ENCODE measurements at regions not wholly inside any gene's neighbourhood (a gene's known extent, or its start where the extent isn't known, plus 50 kb on each side); places are given as distances from the start of the nearest gene placed in this dataset.

DNA sequence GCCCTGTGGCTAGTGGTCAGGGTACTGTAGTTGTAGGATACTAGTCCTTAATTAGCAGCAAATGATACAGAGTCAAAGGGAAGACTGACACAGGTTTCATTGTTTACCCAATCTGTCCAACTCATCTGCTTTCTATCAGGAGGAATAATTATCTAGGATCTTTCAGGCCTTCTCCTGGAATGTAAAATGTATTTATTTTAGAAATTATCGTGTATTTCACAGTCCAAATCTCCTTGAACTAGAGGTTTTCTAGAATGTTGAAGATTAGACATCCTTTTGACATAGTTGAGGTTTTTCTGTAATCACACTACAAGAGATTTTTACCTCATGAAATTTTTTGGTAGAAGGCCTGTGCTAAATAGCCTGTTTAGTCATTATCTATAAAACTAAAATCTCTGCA is 1694.8 kb upstream of the PCDH20 start:
- TF ChIP-seq TAF1 (IDR thresholded peaks at IDR 0.05; ENCODE audit: low read depth) (no peak), TCF12 (IDR thresholded peaks at IDR 0.05; ENCODE audit: low read depth) (no peak), REST (IDR thresholded peaks at IDR 0.05; ENCODE audit: low read depth) (no peak), RAD21 (IDR thresholded peaks at IDR 0.05; ENCODE audit: low read depth) (no peak), FOXM1 (IDR thresholded peaks at IDR 0.05; ENCODE audit: borderline replicate concordance, low read depth) (no peak)
- TF ChIP-seq, protein P1, sequence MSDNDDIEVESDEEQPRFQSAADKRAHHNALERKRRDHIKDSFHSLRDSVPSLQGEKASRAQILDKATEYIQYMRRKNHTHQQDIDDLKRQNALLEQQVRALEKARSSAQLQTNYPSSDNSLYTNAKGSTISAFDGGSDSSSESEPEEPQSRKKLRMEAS (IDR thresholded peaks at IDR 0.05) = no peak

- TF ChIP-seq USF1 (IDR thresholded peaks at IDR 0.05) (no peak), NFIC (IDR thresholded peaks at IDR 0.05) (no peak), FOXM1 (IDR thresholded peaks at IDR 0.05; ENCODE audit: borderline replicate concordance, low read depth) (no peak), CREB1 (IDR thresholded peaks at IDR 0.05; ENCODE audit: low read depth) (no peak), REST (IDR thresholded peaks at IDR 0.05; ENCODE audit: low read depth) (no peak), TEAD4 (IDR thresholded peaks at IDR 0.05) (no peak), RAD21 (IDR thresholded peaks at IDR 0.05; ENCODE audit: low read depth) (no peak), CEBPB (IDR thresholded peaks at IDR 0.05) (no peak), YY1 (IDR thresholded peaks at IDR 0.05; ENCODE audit: low read depth) (no peak), EP300 (IDR thresholded peaks at IDR 0.05; ENCODE audit: borderline replicate concordance) (no peak), TCF12 (IDR thresholded peaks at IDR 0.05; ENCODE audit: low read depth) (no peak), ZBTB7A (IDR thresholded peaks at IDR 0.05; ENCODE audit: low read depth) (no peak), EGR1 (IDR thresholded peaks at IDR 0.05) (no peak), TAF1 (IDR thresholded peaks at IDR 0.05; ENCODE audit: low read depth) (no peak)
- TF ChIP-seq, protein P1 (IDR thresholded peaks at IDR 0.05) = no peak
These were observed 1691.7 kb upstream of the PCDH20 start for GRCh38 chr13:63107179-63107943.

GRCh38 chr13:63094717-63095116 is 1679.1 kb upstream of the PCDH20 start:
- TF ChIP-seq TEAD4 (IDR thresholded peaks at IDR 0.05) (no peak), YY1 (IDR thresholded peaks at IDR 0.05; ENCODE audit: low read depth) (no peak), RAD21 (IDR thresholded peaks at IDR 0.05; ENCODE audit: low read depth) (no peak), TCF12 (IDR thresholded peaks at IDR 0.05; ENCODE audit: low read depth) (no peak), ZBTB7A (IDR thresholded peaks at IDR 0.05; ENCODE audit: low read depth) (no peak), NFIC (IDR thresholded peaks at IDR 0.05) (no peak), EP300 (IDR thresholded peaks at IDR 0.05; ENCODE audit: borderline replicate concordance) (no peak), CREB1 (IDR thresholded peaks at IDR 0.05; ENCODE audit: low read depth) (no peak), FOXM1 (IDR thresholded peaks at IDR 0.05; ENCODE audit: borderline replicate concordance, low read depth) (no peak), TAF1 (IDR thresholded peaks at IDR 0.05; ENCODE audit: low read depth) (no peak), REST (IDR thresholded peaks at IDR 0.05; ENCODE audit: low read depth) (no peak), USF1 (IDR thresholded peaks at IDR 0.05) (no peak), EGR1 (IDR thresholded peaks at IDR 0.05) (no peak), CEBPB (IDR thresholded peaks at IDR 0.05) (no peak)
- TF ChIP-seq, protein P1 (IDR thresholded peaks at IDR 0.05) = no peak

DNA sequence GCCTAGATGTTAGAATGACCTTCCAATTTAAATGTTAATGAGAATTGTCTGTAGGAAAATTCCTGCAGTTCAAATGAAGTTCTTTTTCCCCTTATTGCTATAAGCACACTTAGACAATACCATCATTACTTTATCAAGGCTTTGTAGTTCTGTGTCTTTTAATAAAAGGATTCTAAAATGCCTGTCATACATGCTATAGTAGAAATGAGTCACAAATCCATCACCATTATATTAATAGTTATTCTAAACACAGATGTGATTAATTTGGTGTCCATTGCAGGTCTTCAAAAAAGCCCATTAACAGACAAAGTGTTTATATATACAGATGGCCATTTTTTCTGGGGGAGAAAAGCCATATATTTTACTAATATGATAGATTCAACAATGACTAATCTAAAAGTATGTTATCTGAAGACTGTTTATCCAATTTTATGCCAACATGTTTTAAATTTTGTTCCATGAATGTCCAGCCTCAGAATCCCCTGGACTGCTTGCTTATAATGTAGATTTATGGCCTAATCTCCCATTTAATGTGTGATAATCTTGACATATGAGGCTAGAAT is 1678.3 kb upstream of the PCDH20 start:
- TF ChIP-seq NFIC (IDR thresholded peaks at IDR 0.05) (no peak), EP300 (IDR thresholded peaks at IDR 0.05; ENCODE audit: borderline replicate concordance) (no peak), USF1 (IDR thresholded peaks at IDR 0.05) (no peak), YY1 (IDR thresholded peaks at IDR 0.05; ENCODE audit: low read depth) (no peak), CREB1 (IDR thresholded peaks at IDR 0.05; ENCODE audit: low read depth) (no peak), EGR1 (IDR thresholded peaks at IDR 0.05) (no peak)
